CD4-positive, alpha-beta T cell (primary cell): ENCODE measurements at regions not wholly inside any gene's neighbourhood (a gene's known extent, or its start where the extent isn't known, plus 50 kb on each side); places are given as distances from the start of the nearest gene placed in this dataset.

Experiments
- ATAC-seq: fragments of 200-7000 bp; cut with Tn5 transposase; one replicate; pipeline ENCODE4 v1.10.0; 2022; ENCODE audit warnings: mild to moderate bottlenecking; ENCODE audit not compliant: poor library complexity
- CTCF ChIA-PET: fragments of 350-600 bp; sonication (Branson Sonifier 250); formaldehyde crosslinking; loops from one replicate; lab custom pipeline; 2021; ENCODE audit warnings: antibody characterized with exemption, inconsistent platforms; lab: Charles Lee
- POLR2A ChIA-PET: fragments of 350-600 bp; sonication (Branson Sonifier 250); formaldehyde crosslinking; loops from one replicate; lab custom pipeline; 2021; ENCODE audit warnings: antibody characterized with exemption, inconsistent platforms; lab: Charles Lee
- DNase-seq, 14 experiments: peaks; one replicate each; pipeline ENCODE4 v3.0.0-alpha.2; 2013 to 2020; ENCODE audit warnings: mixed read lengths in 2 of 14
- H3K27ac ChIP-seq, 2 donors: one replicate each; pipeline versions ENCODE4 v1.5.1 to v1.7.0; 2013; ENCODE audit warnings: low read length in 2 of 2, low read depth in 1 of 2, mild to moderate bottlenecking in 1 of 2
- H3K27me3 ChIP-seq, 2 experiments: 1 replicate in 1 of 2; 2 replicates in 1 of 2; pipeline versions ENCODE4 v1.6.1 to v1.7.0; 2013; ENCODE audit warnings: low read length in 2 of 2, control low read depth in 1 of 2, mild to moderate bottlenecking in 1 of 2, moderate library complexity in 1 of 2; ENCODE audit not compliant: insufficient read depth in 2 of 2, control insufficient read depth in 1 of 2
- H3K36me3 ChIP-seq: one replicate; pipeline ENCODE4 v1.6.1; 2013; ENCODE audit warnings: low read length, control low read depth; ENCODE audit not compliant: insufficient read depth
- H3K4me1 ChIP-seq: one replicate; pipeline ENCODE4 v1.6.1; 2013; ENCODE audit warnings: low read length, control low read depth; ENCODE audit not compliant: insufficient read depth
- H3K4me3 ChIP-seq: one replicate; pipeline ENCODE4 v1.5.1; 2013; ENCODE audit warnings: mild to moderate bottlenecking, low read length, moderate library complexity
- H3K9me3 ChIP-seq, 2 experiments: 1 replicate in 1 of 2; 2 replicates in 1 of 2; pipeline versions ENCODE4 v1.6.1 to v1.7.0; 2013; ENCODE audit warnings: low read length in 2 of 2, mild to moderate bottlenecking in 2 of 2, control low read depth in 1 of 2, moderate library complexity in 1 of 2; ENCODE audit not compliant: control insufficient read depth in 1 of 2, insufficient read depth in 1 of 2
- H3K27ac Mint-ChIP-seq: one replicate; pipeline ENCODE4 v1.8.0; 2020; ENCODE audit warnings: mixed read lengths
- H3K27me3 Mint-ChIP-seq: one replicate; pipeline ENCODE4 v1.8.0; 2021; ENCODE audit warnings: mixed read lengths
- H3K36me3 Mint-ChIP-seq: one replicate; pipeline ENCODE4 v1.8.0; 2021; ENCODE audit warnings: low read depth, mixed read lengths
- H3K4me1 Mint-ChIP-seq: one replicate; pipeline ENCODE4 v1.8.0; 2021; ENCODE audit warnings: low read depth, mixed read lengths
- H3K4me3 Mint-ChIP-seq: one replicate; pipeline ENCODE4 v1.8.0; 2020; ENCODE audit warnings: mild to moderate bottlenecking, mixed read lengths
- H3K9me3 Mint-ChIP-seq: one replicate; pipeline ENCODE4 v1.8.0; 2020; ENCODE audit warnings: mixed read lengths
- CTCF ChIP-seq: fragments of 200-600 bp; IDR thresholded peaks from one replicate; pipeline ENCODE4 v1.8.0; 2022; ENCODE audit warnings: antibody characterized with exemption, mild to moderate bottlenecking
- intact Hi-C, 2 experiments: fragments of 100-400 bp; cut with DNase I in 1 of 2; cut with micrococcal nuclease in 1 of 2; formaldehyde crosslinking; loops; one replicate each; pipeline versions ENCODE4 v1.15.1 to v1.9.0; 2023 to 2025; cut with DNase I, micrococcal nuclease

DNA sequence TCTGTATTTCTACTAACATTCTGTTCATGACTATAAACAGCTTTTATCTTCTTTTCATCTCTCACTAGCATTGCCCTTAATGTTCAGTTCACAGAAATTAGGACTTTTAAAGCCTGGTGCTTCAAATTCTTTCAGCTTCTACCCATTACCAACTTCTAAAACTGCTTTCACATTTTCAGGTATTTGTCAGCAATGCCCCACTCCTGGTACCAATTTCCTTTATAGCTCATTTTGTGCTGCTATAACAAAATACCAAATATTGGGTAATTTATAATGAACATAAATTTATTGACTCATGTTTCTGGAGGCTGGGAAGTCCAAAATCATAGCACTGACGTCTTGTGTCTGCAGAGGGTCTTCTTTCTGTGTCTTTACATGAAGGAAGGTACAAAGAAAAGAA lies 753.1 kb upstream of the CCDC54 start:
- no peak overlapping the region for H3K4me3 Mint-ChIP-seq
- DNase-seq (no peak), ATAC-seq (no peak)
- H3K9me3 Mint-ChIP-seq, result peaks cover 3% of the 10 kb centered on the region
- no peak overlapping the region for H3K27ac Mint-ChIP-seq
- peaks cover 0 to 11% of the 10 kb centered on the region in 2 experiments for H3K9me3 ChIP-seq
- H3K36me3 ChIP-seq, result no peaks in the 10 kb centered on the region
- intact Hi-C loops, result no loop called here
- no peak overlapping the region for H3K27ac ChIP-seq
- H3K27me3 ChIP-seq, result no peaks in the 10 kb centered on the region
- ChIA-PET POLR2A (no interaction called here), CTCF (no interaction called here)
- no peaks in the 10 kb centered on the region for H3K27me3 Mint-ChIP-seq
- no peak for TF ChIP-seq CTCF
- no peak overlapping the region for H3K4me3 ChIP-seq
- no peaks in the 10 kb centered on the region for H3K36me3 Mint-ChIP-seq
- no peaks in the 10 kb centered on the region for H3K4me1 Mint-ChIP-seq
- H3K4me1 ChIP-seq, result no peaks in the 10 kb centered on the region

- POLR2A ChIA-PET, result no interaction called here
These were observed 748.8 kb upstream of the CCDC54 start for GRCh38 chr3:106628407-106628806.

GRCh38 chr3:106629215-106629832 lies 747.9 kb upstream of the CCDC54 start:
- Mint-ChIP-seq H3K4me3 (no peak overlapping the region), H3K9me3 (no peaks in the 10 kb centered on the region), H3K4me1 (no peaks in the 10 kb centered on the region), H3K36me3 (no peaks in the 10 kb centered on the region), H3K27me3 (no peaks in the 10 kb centered on the region), H3K27ac (no peak overlapping the region)
- Histone ChIP-seq H3K4me1 (no peaks in the 10 kb centered on the region), H3K27ac (no peak overlapping the region), H3K9me3 (peaks cover 0 to 3% of the 10 kb centered on the region in 2 experiments), H3K27me3 (no peaks in the 10 kb centered on the region), H3K4me3 (no peak overlapping the region), H3K36me3 (no peaks in the 10 kb centered on the region)
- intact Hi-C loops, result no loop called here
- no peak for TF ChIP-seq CTCF
- no peak for DNase-seq
- ChIA-PET CTCF (no interaction called here), POLR2A (no interaction called here)
- ATAC-seq, result no peak

More at GRCh38 chr3:106628407-106628806, 748.8 kb upstream of the CCDC54 start:
- H3K27ac ChIP-seq, result no peak overlapping the region
- no peak overlapping the region for H3K4me3 ChIP-seq
- H3K27me3 ChIP-seq, result no peaks in the 10 kb centered on the region
- Mint-ChIP-seq H3K27ac (no peak overlapping the region), H3K9me3 (no peaks in the 10 kb centered on the region), H3K27me3 (no peaks in the 10 kb centered on the region), H3K4me1 (no peaks in the 10 kb centered on the region), H3K4me3 (no peak overlapping the region), H3K36me3 (no peaks in the 10 kb centered on the region)
- no peaks in the 10 kb centered on the region for H3K36me3 ChIP-seq
- H3K4me1 ChIP-seq, result no peaks in the 10 kb centered on the region
- intact Hi-C loops, result no loop called here
- DNase-seq (no peak), ATAC-seq (no peak)
- CTCF ChIA-PET, result no interaction called here
- TF ChIP-seq CTCF, result no peak
- H3K9me3 ChIP-seq, result peaks cover 0 to 11% of the 10 kb centered on the region in 2 experiments
